HG03039 (cell line): ENCODE measurements at regions not wholly inside any gene's neighbourhood (a gene's known extent, or its start where the extent isn't known, plus 50 kb on each side); places are given as distances from the start of the nearest gene placed in this dataset.

Source experiments
- ATAC-seq: cut with Tn5 transposase; IDR thresholded peaks from one replicate; pipeline ENCODE4 v1.9.1; 2021; ENCODE audit warnings: mild to moderate bottlenecking, moderate library complexity; ENCODE audit not compliant: unreplicated experiment

DNA sequence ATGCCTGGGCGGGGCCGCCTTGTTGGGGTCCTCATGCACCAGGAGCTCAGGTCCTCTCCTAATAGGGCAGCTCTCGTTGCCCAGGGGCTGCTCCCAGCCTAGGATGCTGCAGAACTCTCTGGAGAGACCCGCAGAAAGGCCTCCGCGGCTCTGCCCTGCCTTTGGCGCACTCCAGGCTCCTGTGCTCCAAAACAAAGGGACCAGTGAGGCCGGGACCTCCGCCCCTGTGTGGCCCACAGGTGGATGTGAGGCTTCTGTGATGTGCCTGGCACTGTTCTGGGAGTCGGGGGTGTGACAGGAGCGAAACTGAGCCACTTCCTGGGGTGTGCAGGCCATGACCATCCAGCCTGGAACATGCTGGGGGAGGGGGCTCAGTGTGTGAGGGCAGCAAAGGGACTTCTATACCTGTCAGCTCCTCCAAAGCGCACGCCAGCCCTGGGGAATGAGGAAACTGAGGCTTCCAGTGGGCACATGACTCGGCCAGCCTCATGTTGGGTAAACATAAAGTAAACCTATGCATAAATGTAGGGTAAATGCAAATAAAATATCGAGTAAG lies 153.2 kb downstream of the IRF8 start:
- no peak for ATAC-seq

DNA sequence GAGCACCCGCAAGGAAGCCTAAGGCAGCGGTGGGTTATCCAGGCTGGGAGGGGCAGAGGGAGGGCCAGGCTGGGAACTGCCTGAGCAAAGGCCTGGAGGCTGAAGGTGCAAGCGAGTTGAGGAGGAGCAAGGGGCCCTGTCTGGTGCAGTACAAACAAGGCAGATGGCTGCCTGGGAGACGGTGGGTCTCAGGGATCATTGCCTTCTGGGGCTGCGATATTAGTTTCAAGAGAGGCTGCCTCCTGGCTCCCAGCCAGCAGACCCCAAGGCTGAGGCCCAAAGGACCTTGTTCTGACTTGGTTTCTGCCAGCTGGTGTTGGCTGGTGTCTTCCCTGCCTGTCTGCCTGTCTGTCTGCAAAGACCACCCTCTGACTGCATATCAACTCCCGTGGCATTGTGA lies 154.0 kb downstream of the IRF8 start:
- ATAC-seq: no peak

DNA sequence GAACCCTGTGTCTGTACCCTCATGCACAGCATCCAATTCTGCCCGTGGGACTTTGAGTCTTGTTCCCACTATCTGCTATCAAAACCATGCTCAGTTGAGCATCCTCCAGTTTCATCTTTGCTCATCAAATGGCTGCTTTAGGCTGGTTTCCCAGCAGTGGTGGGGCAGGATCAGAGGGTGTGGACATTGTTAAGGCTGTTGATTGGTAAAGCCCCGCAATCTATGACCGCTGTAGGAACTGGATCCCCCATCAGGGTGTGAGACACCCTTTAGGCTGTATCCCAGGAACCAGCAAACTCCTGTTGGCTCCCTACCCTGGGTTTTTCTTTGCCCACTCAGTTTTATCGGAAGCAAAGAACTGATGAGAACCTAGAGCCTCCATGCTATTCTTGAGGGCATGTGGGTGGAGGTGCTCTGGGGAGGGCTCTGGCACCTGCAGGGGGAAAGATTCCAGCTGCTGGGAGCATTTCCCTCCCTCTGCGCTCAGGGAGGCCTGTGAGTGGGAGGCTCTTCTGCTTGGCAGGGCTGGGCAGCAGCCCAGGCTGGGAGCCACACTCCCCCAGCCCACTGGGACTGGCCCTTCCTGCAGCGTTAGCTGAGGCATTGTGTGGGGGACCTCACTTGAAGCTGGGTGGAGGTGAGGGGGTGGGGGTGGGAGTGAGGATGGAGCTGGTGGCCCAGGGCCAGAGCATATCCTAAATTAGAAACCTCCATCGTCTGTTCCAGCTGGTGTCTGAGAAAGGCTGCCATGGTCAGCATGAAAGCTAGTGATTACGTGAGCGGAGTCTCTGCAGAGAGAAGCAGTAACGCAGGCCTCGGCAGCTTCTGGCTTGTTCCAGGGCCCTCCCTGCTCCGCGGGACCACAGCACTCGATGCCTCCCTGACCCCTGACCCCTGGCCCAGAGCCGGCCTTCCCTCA lies 160.6 kb downstream of the IRF8 start:
- ATAC-seq: no peak

DNA sequence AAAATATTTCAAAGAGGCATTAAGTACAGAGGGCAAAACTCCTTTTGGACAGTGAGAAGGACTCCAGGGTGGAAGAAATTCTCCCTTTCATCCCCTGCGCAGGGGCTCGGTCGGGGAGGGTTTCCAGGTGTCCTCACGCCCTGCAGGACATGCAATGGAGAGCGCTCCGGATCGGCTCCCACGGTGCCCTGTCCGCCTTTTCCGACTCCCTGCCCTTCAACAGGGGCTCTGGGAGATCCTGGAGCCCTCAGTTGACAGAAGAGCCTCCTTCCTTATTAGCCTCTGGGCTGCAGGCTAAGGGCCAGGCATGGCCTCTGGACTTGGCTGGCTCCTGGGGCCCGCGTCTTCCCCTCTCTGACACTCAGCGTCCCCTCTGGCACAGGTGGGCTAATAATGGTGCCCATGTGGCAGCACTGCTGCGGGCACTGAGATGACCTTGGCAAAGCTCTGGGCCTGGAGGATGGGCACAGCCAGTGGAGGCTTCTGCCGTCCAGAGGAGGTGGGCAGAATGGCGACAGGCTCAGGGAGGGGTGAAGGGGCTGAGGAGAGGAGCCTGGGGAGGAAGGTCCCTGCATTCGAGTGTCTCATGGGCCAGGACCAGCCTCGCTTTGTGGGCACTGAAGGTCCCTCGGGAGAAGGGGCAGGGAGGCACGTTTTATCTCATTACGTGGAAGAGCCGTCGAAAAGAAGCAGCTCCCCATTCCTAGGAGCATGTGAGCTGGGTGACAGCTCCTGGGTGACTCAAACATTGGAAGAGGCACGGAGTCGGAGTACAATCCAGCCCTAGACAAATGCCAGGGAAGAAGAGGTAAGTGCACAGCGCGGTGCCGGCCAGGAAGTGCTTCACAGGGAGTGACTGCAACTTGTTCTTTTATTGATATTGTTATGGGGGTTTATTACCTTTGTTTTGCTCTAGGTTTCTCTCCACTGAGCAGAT lies 161.7 kb downstream of the IRF8 start:
- no peak for ATAC-seq

DNA sequence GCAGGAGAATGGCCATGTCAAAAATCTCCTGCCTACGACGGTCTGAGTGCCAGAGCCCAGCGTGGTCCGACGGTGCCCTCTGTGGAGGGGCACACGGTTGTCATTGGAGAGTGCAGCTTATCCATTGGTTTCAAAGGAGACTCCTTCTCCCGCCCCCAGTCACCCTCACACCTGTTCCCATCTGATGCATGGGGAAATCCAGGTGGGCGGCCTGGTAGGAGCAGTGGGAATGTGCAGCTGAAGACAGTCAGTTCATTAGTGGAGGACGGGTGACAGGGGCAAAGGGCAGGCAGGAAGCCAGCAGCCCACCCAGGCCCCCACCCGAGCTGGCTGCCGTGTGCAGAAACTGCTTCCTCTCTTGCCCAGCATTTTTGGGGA lies 162.3 kb downstream of the IRF8 start:
- ATAC-seq: no peak

DNA sequence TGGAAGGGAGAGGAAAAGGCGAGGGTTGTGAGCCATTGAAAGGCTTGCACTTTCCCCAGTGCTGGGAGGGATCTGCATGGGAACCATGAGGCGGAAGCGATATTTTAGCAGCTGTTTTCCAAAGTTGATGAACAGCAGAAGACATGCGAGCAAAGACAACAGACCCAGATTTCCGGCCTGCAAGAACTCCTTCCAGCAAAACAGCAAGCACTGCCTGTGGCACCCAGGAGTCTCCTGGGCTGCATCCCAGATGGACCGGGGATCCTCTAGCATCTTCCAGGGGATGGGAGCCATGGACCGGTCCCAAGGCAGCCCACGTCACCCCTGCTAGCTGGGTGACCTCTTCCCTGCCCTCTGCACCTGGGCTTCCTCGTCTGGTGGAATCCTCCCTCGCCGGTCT lies 162.8 kb downstream of the IRF8 start:
- no peak for ATAC-seq

DNA sequence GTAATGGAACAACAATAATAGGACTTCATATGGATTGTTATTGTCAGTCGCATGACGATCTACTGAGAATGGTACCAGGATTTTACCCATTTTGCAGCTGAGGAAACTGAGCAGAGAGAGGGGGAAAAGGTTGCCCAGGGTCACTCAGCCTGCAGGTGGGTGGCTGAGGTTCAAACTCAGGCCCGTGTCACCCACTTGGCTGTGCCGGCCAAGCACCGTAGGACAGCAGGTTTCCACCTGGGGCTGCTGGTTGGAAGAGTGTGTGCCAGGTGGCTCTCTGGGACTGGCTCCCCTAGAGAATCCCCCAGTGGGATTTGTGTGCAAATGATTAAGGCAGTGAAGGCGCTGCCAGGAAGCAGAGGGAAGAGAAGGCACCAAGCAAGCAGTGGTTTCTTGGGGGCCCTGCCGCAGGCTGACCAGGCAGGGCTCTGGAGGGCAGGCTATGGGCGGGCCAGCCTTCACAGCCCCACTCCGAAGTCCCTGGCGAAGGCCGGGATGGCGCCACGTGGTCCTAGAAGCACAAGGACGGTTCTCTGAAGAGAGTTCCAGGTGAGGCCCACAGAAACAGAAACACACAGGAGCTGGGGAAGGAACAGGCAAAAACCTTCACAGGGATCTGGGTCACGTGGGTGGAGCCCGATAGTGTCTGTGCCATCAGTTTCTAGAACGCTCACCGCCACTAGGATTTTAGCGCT lies 163.5 kb downstream of the IRF8 start:
- ATAC-seq: no peak

DNA sequence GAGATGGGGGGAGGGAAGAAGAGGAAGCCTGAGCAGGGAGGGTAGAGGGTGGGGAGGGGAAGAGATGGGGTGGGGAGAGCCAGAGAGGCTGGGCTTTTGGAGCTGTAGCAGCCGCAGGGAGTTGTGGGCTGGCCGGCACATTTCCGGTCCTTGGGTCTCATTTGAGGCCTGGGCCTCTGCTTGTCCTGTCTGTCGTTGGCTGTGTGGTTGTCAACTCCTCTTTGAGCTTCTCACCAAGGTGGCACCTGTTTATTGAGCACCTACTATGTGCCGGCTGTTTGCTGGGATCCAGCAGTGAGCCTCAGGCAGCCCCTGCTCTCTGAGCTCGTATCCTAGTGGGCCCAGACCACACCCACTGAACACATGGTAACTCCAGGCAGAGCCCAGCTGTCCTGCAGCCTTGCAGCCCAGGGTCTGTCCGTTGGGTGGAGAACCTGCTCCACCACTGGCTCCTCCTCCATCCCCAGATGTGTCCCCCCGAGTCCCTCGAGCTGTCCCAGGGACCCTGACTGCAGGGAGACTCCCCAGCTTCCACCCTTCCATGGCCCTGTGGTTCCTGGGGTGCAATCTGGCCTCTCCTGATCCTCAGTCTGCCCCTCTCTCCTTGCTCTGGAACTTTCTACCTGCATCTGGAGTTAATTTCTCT lies 164.9 kb downstream of the IRF8 start:
- no peak for ATAC-seq

DNA sequence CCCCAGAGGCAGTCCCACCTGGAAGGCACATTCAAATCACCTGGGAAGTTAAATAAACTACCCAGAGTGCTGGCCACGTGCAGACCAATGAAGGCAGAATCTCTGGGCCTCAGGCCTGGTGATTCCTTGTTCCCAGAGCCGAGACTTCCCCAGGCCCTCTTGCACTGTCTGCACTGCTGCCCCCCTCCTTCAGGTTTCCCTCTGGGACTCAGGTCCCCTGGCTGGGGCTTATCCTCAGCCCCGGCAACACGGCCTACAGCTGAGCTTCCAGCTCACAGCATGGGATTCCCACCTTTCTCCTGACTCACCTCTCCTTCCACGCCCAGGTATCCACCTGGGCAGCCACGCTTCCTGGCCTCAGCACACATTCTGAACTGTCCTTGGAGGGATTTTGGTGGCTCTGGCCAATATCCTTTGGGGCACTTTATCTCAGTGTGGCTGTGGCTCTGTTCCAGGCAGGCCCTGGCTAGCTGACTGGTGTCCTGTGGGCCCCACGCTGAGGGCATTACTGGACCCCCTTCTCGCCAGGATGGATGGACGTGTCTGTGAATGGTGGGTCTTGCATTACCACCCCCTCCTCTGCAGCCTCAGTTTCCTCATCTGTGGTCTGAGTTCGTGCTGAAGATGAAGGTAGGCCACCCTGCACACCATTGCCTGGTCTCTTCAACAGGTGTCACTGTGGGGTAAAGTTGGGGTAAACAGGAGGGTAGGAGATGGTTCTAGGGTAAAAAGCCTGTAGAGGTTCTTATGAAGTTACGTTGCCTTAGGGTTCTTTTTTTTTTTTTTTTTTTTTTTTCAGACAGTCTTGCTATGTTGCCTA lies 165.7 kb downstream of the IRF8 start:
- ATAC-seq: no peak

DNA sequence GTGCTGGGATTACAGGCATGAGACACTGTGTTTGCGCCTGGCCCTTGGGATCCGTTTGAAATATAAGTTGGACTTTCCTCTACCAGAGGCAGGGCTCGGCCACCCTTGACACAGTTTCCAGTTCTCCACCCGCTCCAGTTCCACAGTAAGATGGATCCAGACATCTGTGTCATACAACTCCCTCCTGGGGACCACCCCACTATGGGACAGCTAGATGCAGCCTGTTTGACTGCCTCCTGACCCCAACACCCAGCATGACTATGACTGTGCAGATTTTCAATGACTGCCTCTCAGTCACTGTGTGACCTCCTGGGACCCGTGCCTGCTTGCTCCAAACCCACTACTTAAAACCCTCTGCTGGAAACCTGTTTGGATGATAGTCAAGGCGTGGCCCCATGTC lies 166.7 kb downstream of the IRF8 start:
- ATAC-seq: no peak

DNA sequence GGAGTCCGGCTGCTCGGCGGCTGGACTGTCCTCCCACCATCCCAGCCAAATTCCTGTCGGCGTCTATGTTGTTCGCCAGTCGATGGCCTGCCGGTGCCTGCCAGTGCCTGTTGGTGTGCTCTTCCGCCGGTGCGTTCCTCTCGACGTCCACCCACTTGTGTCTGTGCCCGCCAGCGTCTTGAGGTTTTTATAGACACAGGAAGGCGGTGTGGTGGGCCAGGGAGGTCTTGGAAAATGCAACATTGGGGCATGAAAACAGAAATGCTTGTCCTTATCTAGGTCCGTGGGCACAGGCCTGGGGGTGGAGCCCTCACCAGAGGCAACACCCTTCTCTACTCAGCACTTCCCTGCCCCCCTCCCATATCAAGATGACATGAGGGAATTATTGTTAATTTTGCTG lies 167.8 kb downstream of the IRF8 start:
- ATAC-seq: no peak

DNA sequence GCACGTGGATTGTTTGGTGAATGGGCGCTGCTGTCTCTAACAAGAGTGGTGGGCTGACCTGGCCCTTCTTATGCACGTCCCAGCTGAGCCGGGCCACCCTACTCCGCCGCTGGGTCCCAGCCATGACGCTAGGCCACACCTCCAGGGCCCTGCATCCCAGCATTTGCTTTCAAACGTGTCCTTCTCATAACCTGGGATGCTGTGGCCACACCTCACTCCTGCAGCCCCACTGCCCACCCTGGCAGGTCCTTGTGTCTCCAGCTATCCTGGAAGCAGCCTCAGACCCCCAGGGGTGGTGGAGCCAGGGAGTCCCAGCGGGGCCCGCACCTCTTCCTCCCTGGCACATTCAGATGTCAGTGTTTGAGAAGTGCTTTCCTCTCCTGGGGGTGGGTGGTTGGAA lies 168.6 kb downstream of the IRF8 start:
- no peak for ATAC-seq

DNA sequence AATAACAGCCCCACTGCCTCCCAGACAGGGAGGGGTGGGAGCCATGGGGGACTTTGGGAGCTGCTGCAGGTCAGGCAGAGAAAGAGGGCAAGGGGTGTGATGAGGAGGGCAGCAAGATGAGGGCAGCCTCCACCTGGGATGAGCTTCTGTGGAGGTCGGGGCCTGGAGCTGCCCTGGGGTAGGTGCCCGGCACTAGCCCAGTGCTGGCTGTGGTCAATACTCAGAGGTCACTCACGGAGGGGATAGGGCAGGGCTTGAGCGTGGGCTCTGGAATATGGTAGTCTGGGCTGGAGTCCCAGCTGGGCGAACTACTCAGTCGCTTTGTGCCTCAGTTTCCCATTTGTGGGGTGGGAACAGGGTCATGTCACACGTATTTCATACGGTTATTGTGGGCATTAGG lies 169.0 kb downstream of the IRF8 start:
- ATAC-seq: no peak

DNA sequence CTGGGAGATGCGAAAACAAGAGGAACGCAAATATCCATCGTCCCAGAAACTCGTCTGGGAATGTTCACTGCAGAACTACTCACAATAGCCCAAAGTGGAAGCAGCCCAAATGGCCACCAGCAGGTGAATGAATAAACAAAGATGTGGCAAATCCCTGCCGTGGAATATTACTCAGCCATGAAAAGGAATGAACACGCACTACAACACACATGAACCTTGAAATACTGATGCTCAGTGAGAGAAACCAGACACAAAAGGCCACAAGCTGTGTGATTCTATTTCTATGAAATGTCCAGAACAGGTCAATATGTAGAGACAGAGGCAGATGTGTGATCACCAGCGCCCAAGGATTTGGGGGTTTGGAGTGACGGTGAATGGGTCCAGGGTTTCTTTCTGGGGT lies 169.8 kb downstream of the IRF8 start:
- no peak for ATAC-seq

DNA sequence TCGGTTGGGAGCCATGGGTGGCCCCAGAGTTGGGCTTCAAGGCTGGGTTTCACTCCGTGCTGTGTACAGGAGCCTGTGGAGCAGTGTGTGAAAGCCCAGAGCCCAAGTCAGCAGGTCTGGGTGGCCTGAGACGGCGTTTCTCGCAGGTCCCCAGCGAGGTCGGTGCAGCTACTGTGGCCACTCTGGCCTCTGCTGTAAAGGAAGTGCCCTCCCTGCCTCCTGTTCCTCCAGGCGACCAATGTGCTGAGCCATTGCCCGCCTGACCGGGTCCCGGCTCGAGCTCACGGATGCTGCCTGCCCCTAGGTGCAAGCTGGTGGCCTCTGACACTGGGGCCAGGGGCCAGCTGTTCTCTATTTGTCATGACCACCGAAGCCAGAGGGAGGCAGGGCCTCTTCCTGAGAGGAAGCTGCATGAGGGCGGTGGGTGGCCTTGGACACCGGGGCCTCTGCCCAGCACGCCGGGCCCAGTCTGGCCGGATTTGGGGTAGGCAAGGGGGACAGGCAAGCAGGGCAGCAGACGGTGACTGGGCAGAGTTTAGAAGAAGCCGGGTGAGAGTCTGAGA lies 170.9 kb downstream of the IRF8 start:
- no peak for ATAC-seq

DNA sequence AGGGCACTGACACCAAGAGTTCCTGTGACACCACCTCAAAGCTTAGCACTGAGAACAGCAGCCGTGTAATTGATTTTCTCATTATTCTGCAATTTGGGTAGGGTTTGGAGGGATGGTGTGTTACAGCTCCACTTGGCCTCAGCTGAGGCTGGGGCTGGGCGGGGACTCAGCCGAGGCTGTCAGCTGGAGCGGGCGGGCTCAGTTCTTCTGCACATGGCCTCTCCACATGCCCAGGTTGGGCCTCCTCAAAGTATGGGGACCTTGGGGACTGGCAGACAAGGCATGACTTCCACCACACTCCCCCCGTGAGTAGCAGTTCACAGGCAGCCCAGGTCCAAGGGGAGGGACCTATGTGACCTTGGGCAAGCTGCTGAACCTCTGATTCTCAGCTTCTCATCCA lies 171.5 kb downstream of the IRF8 start:
- ATAC-seq: no peak

DNA sequence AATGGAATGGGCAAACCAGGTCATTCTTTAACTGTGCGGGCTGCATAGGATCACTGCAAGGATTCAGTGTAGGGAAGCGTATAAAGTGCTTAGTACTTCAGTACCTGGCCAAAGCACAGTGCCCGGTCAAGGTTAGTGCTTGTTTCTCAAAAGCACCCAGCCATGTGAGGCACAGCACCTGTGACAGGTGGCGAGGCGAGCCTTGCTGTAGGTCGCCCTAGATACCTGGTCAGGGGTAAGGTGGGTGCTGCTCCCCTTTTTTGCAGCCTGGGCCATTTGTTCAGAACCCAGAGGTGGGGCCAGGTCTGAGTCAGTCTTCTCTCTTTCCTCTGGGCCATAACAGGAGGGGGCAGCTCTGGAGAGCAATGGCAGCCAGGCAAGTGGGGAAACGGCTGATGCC lies 172.0 kb downstream of the IRF8 start:
- no peak for ATAC-seq

DNA sequence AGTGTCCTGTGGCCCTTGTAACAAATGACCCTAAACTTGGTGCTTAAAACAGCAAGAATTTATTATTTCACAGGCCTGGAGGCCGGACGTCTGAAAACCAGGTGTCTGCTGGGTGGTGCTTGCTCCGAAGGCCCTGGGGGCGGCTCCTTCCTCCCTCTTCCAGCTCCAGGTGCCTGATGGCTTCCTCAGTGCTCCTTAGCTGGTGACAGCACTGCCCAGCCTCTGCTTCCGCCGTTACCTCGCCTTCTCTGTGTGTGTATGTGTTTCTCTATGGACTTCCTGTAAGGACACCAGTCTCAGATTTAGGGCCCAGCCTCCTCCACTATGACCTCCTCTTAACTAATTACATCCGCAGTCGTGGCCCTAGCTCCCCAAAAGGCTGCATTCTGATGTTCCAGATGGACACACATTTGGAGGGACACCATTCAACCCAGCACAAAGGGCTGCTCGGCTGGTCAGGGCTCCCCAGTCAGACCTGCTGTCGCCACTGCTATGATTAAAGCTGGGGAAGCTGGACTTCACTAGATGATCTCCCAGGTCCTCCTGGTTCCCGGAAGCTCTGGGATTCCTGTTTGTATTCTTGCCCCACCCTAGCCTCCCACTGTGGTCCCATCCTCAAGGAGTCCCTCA lies 172.8 kb downstream of the IRF8 start:
- no peak for ATAC-seq
